Natural killer cell (primary cell): ENCODE measurements at regions not wholly inside any gene's neighbourhood (a gene's known extent, or its start where the extent isn't known, plus 50 kb on each side); places are given as distances from the start of the nearest gene placed in this dataset.

ENCODE experiments used
- ATAC-seq, 3 donors: fragments of 150-1000 bp in 2 of 3; fragments of 200-7000 bp in 1 of 3; cut with Tn5 transposase; 1 replicate in 1 of 3; 2 replicates in 2 of 3; pipeline ENCODE4 v1.10.0; 2021; ENCODE audit warnings: mild to moderate bottlenecking in 2 of 3, moderate library complexity in 2 of 3
- DNase-seq, 2 donors: peaks; one replicate each; pipeline versions ENCODE4 v3.0.0 to v3.0.0-alpha.2; 2013 to 2021; ENCODE audit warnings: mixed read lengths in 1 of 2
- H3K27ac ChIP-seq: one replicate; pipeline ENCODE4 v1.5.1; 2013; ENCODE audit warnings: mild to moderate bottlenecking, low read length
- H3K27me3 ChIP-seq: one replicate; pipeline ENCODE4 v1.6.1; 2013; ENCODE audit warnings: low read length; ENCODE audit not compliant: control insufficient read depth, insufficient read depth
- H3K36me3 ChIP-seq: one replicate; pipeline ENCODE4 v1.6.1; 2013; ENCODE audit warnings: low read length; ENCODE audit not compliant: control insufficient read depth, insufficient read depth
- H3K4me1 ChIP-seq: one replicate; pipeline ENCODE4 v1.6.1; 2013; ENCODE audit warnings: low read length; ENCODE audit not compliant: control insufficient read depth, insufficient read depth
- H3K4me3 ChIP-seq: one replicate; pipeline ENCODE4 v1.5.1; 2013; ENCODE audit warnings: low read length
- H3K9me3 ChIP-seq: one replicate; pipeline ENCODE4 v1.6.1; 2013; ENCODE audit warnings: low read length; ENCODE audit not compliant: control insufficient read depth, insufficient read depth
- H3K27ac Mint-ChIP-seq, 2 donors: one replicate each; pipeline ENCODE4 v1.8.0; 2022; ENCODE audit warnings: mild to moderate bottlenecking in 2 of 2, mixed read lengths in 2 of 2, moderate library complexity in 1 of 2
- H3K27me3 Mint-ChIP-seq, 2 donors: one replicate each; pipeline ENCODE4 v1.8.0; 2022; ENCODE audit warnings: low read depth in 2 of 2, mixed read lengths in 2 of 2
- H3K36me3 Mint-ChIP-seq: one replicate; pipeline ENCODE4 v1.8.0; 2022; ENCODE audit warnings: mixed read lengths
- H3K4me1 Mint-ChIP-seq, 2 donors: one replicate each; pipeline ENCODE4 v1.8.0; 2022; ENCODE audit warnings: mixed read lengths in 2 of 2
- H3K4me3 Mint-ChIP-seq: one replicate; pipeline ENCODE4 v1.8.0; 2022; ENCODE audit warnings: mild to moderate bottlenecking, moderate library complexity, mixed read lengths
- H3K9me3 Mint-ChIP-seq, 2 donors: one replicate each; pipeline ENCODE4 v1.8.0; 2022; ENCODE audit warnings: mixed read lengths in 2 of 2
- WGBS: methylation state at CpG from one replicate; pipeline ENCODE4 v1.1.7; 2013; ENCODE audit warnings: missing lambda C conversion rate; ENCODE audit not compliant: insufficient coverage; 5-methylcytosine and 5-hydroxymethylcytosine counted together
- intact Hi-C: fragments of 100-400 bp; cut with micrococcal nuclease; formaldehyde crosslinking; loops from one replicate; pipeline ENCODE4 v1.14.2; 2022
- TF ChIP-seq, protein P1 (sequence below): fragments of 200-600 bp; IDR thresholded peaks from one replicate; pipeline ENCODE4 v1.8.0; 2022; ENCODE audit warnings: antibody characterized with exemption

GRCh38 chr14:95818581-95818980 lies 58.1 kb upstream of the TUNAR start:
- Mint-ChIP-seq H3K36me3 (no peaks in the 10 kb centered on the region), H3K4me3 (no peak overlapping the region), H3K27ac (no peak overlapping the region), H3K4me1 (no peaks in the 10 kb centered on the region), H3K9me3 (no peaks in the 10 kb centered on the region), H3K27me3 (peaks cover 20 to 42% of the 10 kb centered on the region in 2 donors)
- Histone ChIP-seq H3K4me1 (no peaks in the 10 kb centered on the region), H3K36me3 (no peaks in the 10 kb centered on the region), H3K9me3 (no peaks in the 10 kb centered on the region), H3K27me3 (no peaks in the 10 kb centered on the region), H3K4me3 (no peak overlapping the region), H3K27ac (no peak overlapping the region)
- DNase-seq (no peak), ATAC-seq (no peak)
- intact Hi-C loops: no loop called here
- TF ChIP-seq, protein P1, sequence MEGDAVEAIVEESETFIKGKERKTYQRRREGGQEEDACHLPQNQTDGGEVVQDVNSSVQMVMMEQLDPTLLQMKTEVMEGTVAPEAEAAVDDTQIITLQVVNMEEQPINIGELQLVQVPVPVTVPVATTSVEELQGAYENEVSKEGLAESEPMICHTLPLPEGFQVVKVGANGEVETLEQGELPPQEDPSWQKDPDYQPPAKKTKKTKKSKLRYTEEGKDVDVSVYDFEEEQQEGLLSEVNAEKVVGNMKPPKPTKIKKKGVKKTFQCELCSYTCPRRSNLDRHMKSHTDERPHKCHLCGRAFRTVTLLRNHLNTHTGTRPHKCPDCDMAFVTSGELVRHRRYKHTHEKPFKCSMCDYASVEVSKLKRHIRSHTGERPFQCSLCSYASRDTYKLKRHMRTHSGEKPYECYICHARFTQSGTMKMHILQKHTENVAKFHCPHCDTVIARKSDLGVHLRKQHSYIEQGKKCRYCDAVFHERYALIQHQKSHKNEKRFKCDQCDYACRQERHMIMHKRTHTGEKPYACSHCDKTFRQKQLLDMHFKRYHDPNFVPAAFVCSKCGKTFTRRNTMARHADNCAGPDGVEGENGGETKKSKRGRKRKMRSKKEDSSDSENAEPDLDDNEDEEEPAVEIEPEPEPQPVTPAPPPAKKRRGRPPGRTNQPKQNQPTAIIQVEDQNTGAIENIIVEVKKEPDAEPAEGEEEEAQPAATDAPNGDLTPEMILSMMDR: no peak
- 69% methylated on average over 3 of the region's 5 CpGs for WGBS

DNA sequence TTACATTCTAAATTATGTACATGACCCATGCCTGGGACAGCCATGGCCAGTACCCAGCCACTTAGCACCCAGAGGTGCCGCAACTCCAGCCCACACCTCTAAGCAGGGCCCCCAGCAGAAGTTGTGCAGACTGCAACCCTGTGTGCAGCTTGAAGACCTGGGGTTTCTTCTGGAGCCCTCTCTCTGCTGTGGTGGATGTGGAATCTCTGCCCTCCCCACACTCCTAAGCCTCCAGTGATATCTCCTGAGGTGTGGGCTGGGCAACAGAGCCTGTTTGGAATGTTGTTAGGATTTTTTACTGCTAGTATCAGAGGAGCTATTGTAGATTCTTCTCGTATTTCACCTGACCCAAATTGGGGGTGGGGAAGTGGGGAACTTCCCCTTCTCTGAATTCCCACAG lies 59.4 kb upstream of the TUNAR start:
- ATAC-seq: no peak
- Mint-ChIP-seq H3K4me1 (no peaks in the 10 kb centered on the region), H3K4me3 (no peak overlapping the region)

GRCh38 chr14:95816539-95816938 lies 60.1 kb upstream of the TUNAR start:
- Mint-ChIP-seq H3K27me3 (peaks cover 13 to 30% of the 10 kb centered on the region in 2 donors), H3K36me3 (no peaks in the 10 kb centered on the region), H3K27ac (no peak overlapping the region), H3K9me3 (no peaks in the 10 kb centered on the region), H3K4me3 (no peak overlapping the region), H3K4me1 (no peaks in the 10 kb centered on the region)
- no peaks in the 10 kb centered on the region for H3K9me3 ChIP-seq
- no peaks in the 10 kb centered on the region for H3K4me1 ChIP-seq
- H3K27ac ChIP-seq: no peak overlapping the region
- intact Hi-C loops: no loop called here
- H3K4me3 ChIP-seq: no peak overlapping the region
- TF ChIP-seq, protein P1: no peak
- 80% methylated on average over 7 of the region's 7 CpGs for WGBS
- DNase-seq: no peak
- ATAC-seq: no peak
- H3K36me3 ChIP-seq: no peaks in the 10 kb centered on the region
- no peaks in the 10 kb centered on the region for H3K27me3 ChIP-seq

More for the DNA sequence above, 59.4 kb upstream of the TUNAR start:
- Mint-ChIP-seq H3K27me3 (peaks cover 14 to 34% of the 10 kb centered on the region in 2 donors), H3K27ac (no peak overlapping the region), H3K9me3 (no peaks in the 10 kb centered on the region), H3K36me3 (no peaks in the 10 kb centered on the region)
- Histone ChIP-seq H3K4me3 (no peak overlapping the region), H3K36me3 (no peaks in the 10 kb centered on the region), H3K4me1 (no peaks in the 10 kb centered on the region), H3K27me3 (no peaks in the 10 kb centered on the region), H3K9me3 (no peaks in the 10 kb centered on the region), H3K27ac (no peak overlapping the region)
- WGBS: 75% methylated on average over 1 of the region's 2 CpGs
- DNase-seq: no peak
- TF ChIP-seq, protein P1: no peak
- intact Hi-C loops: no loop called here

DNA sequence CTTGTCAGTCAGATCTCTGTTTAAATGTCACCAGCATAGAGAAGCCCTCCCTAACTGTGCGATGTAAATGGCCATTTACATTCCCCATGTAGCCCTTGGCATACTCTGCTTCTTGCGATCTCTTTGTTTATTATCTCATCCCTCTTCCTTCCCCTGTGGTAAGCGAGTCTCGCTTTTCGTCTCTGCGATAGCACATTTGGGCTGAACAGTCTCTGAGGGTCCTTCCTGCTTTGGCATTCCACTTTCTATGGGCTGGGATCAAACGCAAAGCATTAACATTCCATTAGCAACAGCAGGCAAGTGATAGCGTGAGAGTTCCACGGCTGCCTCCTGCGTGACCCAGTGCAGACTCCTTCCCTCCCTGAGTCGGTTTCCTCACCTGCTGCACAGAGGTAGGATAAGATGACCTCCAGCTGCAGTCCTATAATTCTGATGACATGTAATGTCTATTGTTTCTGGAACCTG lies 61.4 kb upstream of the TUNAR start:
- Histone ChIP-seq H3K4me1 (no peaks in the 10 kb centered on the region), H3K36me3 (no peaks in the 10 kb centered on the region), H3K27me3 (no peaks in the 10 kb centered on the region), H3K9me3 (no peaks in the 10 kb centered on the region), H3K27ac (no peak overlapping the region), H3K4me3 (no peak overlapping the region)
- Mint-ChIP-seq H3K27ac (no peak overlapping the region), H3K4me1 (no peaks in the 10 kb centered on the region), H3K4me3 (no peak overlapping the region), H3K9me3 (no peaks in the 10 kb centered on the region), H3K36me3 (no peaks in the 10 kb centered on the region), H3K27me3 (peaks cover 12 to 17% of the 10 kb centered on the region in 2 donors)
- no peak for ATAC-seq
- intact Hi-C loops: no loop called here
- WGBS: 16% methylated on average over 11 of the region's 11 CpGs
- TF ChIP-seq, protein P1: no peak
- no peak for DNase-seq
